Glutamatergic neuron (in vitro differentiated cells): ENCODE measurements at regions not wholly inside any gene's neighbourhood (a gene's known extent, or its start where the extent isn't known, plus 50 kb on each side); places are given as distances from the start of the nearest gene placed in this dataset.
"Not testable (repeated sequence)": the region's sequence is repeated elsewhere in the genome, so short reads cannot be mapped to it uniquely, and the experiment has no call there.

Source experiments
- DNase-seq: peaks from one replicate; pipeline ENCODE4 v3.0.0; 2022
- H3K27ac Mint-ChIP-seq: one replicate; pipeline ENCODE4 v1.8.0; 2020; ENCODE audit warnings: mild to moderate bottlenecking, mixed read lengths, inconsistent platforms; ENCODE audit not compliant: unreplicated experiment
- H3K27me3 Mint-ChIP-seq: one replicate; pipeline ENCODE4 v1.8.0; 2020; ENCODE audit warnings: mild to moderate bottlenecking, moderate library complexity, mixed read lengths, inconsistent platforms; ENCODE audit not compliant: unreplicated experiment
- H3K36me3 Mint-ChIP-seq: one replicate; pipeline ENCODE4 v1.8.0; 2020; ENCODE audit warnings: mild to moderate bottlenecking, mixed read lengths, inconsistent platforms; ENCODE audit not compliant: unreplicated experiment
- H3K4me1 Mint-ChIP-seq: one replicate; pipeline ENCODE4 v1.8.0; 2020; ENCODE audit warnings: mild to moderate bottlenecking, low read depth, mixed read lengths, inconsistent platforms; ENCODE audit not compliant: unreplicated experiment
- H3K4me3 Mint-ChIP-seq: one replicate; pipeline ENCODE4 v1.8.0; 2020; ENCODE audit warnings: mild to moderate bottlenecking, mixed read lengths, inconsistent platforms; ENCODE audit not compliant: unreplicated experiment
- H3K9me3 Mint-ChIP-seq: one replicate; pipeline ENCODE4 v1.8.0; 2020; ENCODE audit warnings: mild to moderate bottlenecking, moderate library complexity, mixed read lengths, inconsistent platforms; ENCODE audit not compliant: unreplicated experiment
- CTCF ChIP-seq: fragments of 200-600 bp; sonication (generic); IDR thresholded peaks from one replicate; pipeline ENCODE4 v1.5.0; 2021; ENCODE audit not compliant: partially characterized antibody, unreplicated experiment

- Mint-ChIP-seq H3K36me3 (peaks cover 7% of the 10 kb centered on the region), H3K27me3 (peaks cover 4% of the 10 kb centered on the region), H3K4me1 (no peaks in the 10 kb centered on the region), H3K4me3 (no peak overlapping the region), H3K9me3 (peaks cover 7% of the 10 kb centered on the region), H3K27ac (no peak overlapping the region)
- no peak for DNase-seq
- no peak for TF ChIP-seq CTCF
These were observed 2321.8 kb upstream of the PCDH20 start for GRCh38 chr13:63737418-63737817.

GRCh38 chr13:63731896-63732295 is 2316.2 kb upstream of the PCDH20 start:
- Mint-ChIP-seq H3K27me3 (peaks cover 3% of the 10 kb centered on the region), H3K4me3 (no peak overlapping the region), H3K36me3 (peaks cover 5% of the 10 kb centered on the region), H3K4me1 (peaks cover 2% of the 10 kb centered on the region), H3K27ac (no peak overlapping the region), H3K9me3 (peaks cover 3% of the 10 kb centered on the region)
- no peak for DNase-seq
- TF ChIP-seq CTCF, result no peak

GRCh38 chr13:63712159-63712558 is 2296.5 kb upstream of the PCDH20 start:
- not testable (repeated sequence) for DNase-seq, H3K36me3 Mint-ChIP-seq, H3K27ac Mint-ChIP-seq, H3K4me1 Mint-ChIP-seq, H3K4me3 Mint-ChIP-seq, H3K27me3 Mint-ChIP-seq, H3K9me3 Mint-ChIP-seq

- H3K4me1 Mint-ChIP-seq, result peaks cover 2% of the 10 kb centered on the region
- H3K27ac Mint-ChIP-seq, result no peak overlapping the region
- H3K36me3 Mint-ChIP-seq, result no peaks in the 10 kb centered on the region
- H3K9me3 Mint-ChIP-seq, result no peaks in the 10 kb centered on the region
- peak; percentile 23 for TF ChIP-seq CTCF
- H3K27me3 Mint-ChIP-seq, result peaks cover 1% of the 10 kb centered on the region
- no peak overlapping the region for H3K4me3 Mint-ChIP-seq
- DNase-seq, result no peak
These were observed 2291.1 kb upstream of the PCDH20 start for GRCh38 chr13:63706751-63707150.

GRCh38 chr13:63704521-63704920 is 2288.9 kb upstream of the PCDH20 start:
- Mint-ChIP-seq H3K9me3 (peaks cover 3% of the 10 kb centered on the region), H3K27me3 (peaks cover 1% of the 10 kb centered on the region), H3K4me3 (no peak overlapping the region), H3K4me1 (peaks cover 15% of the 10 kb centered on the region), H3K27ac (no peak overlapping the region), H3K36me3 (no peaks in the 10 kb centered on the region)
- no peak for DNase-seq
- no peak for TF ChIP-seq CTCF

GRCh38 chr13:63700350-63700749 is 2284.7 kb upstream of the PCDH20 start:
- peak overlapping the region; percentile 59 for H3K27ac Mint-ChIP-seq
- no peak for TF ChIP-seq CTCF

More at GRCh38 chr13:63700350-63700749, 2284.7 kb upstream of the PCDH20 start:
- H3K36me3 Mint-ChIP-seq, result no peaks in the 10 kb centered on the region
- peaks cover 15% of the 10 kb centered on the region for H3K4me1 Mint-ChIP-seq
- DNase-seq, result peak; percentile 27
- H3K27me3 Mint-ChIP-seq, result no peaks in the 10 kb centered on the region
- H3K9me3 Mint-ChIP-seq, result peaks cover 3% of the 10 kb centered on the region
- H3K4me3 Mint-ChIP-seq, result no peak overlapping the region
